ENCODE measurements at regions not wholly inside any gene's neighbourhood (a gene's known extent, or its start where the extent isn't known, plus 50 kb on each side); places are given as distances from the start of the nearest gene placed in this dataset.

GRCh38 chr2:129737660-129738527 lies 241.6 kb upstream of the RAB6C start:
- DNase-seq (ENCODE audit: low spot score) = no peak

- no peak for DNase-seq (ENCODE audit: low spot score)
Observed at GRCh38 chr2:129738799-129739198, 240.7 kb upstream of the RAB6C start.

- no peak for DNase-seq (ENCODE audit: low spot score)
Observed at GRCh38 chr2:129740504-129740903, 239.0 kb upstream of the RAB6C start.

- DNase-seq (ENCODE audit: low spot score) = no peak
Observed at GRCh38 chr2:129741165-129741564, 238.3 kb upstream of the RAB6C start.

GRCh38 chr2:129741623-129742022 lies 237.8 kb upstream of the RAB6C start:
- DNase-seq (ENCODE audit: low spot score) = no peak

- DNase-seq (ENCODE audit: low spot score) = no peak
Observed at GRCh38 chr2:129742415-129743180, 236.9 kb upstream of the RAB6C start.

- DNase-seq (ENCODE audit: low spot score) = no peak
Observed at GRCh38 chr2:129744141-129744540, 235.3 kb upstream of the RAB6C start.

- DNase-seq (ENCODE audit: low spot score) = no peak
Observed at GRCh38 chr2:129744649-129745048, 234.8 kb upstream of the RAB6C start.

- no peak for DNase-seq (ENCODE audit: low spot score)
Observed at GRCh38 chr2:129747500-129748125, 231.9 kb upstream of the RAB6C start.

GRCh38 chr2:129748250-129748649 lies 231.2 kb upstream of the RAB6C start:
- DNase-seq (ENCODE audit: low spot score) = no peak

- no peak for DNase-seq (ENCODE audit: low spot score)
Observed at GRCh38 chr2:129748653-129749052, 230.8 kb upstream of the RAB6C start.

GRCh38 chr2:129751409-129751808 lies 228.1 kb upstream of the RAB6C start:
- DNase-seq (ENCODE audit: low spot score) = no peak

- DNase-seq (ENCODE audit: low spot score) = no peak
Observed at GRCh38 chr2:129752176-129752575, 227.3 kb upstream of the RAB6C start.

GRCh38 chr2:129752686-129753085 lies 226.8 kb upstream of the RAB6C start:
- DNase-seq (ENCODE audit: low spot score) = no peak

GRCh38 chr2:129753261-129753660 lies 226.2 kb upstream of the RAB6C start:
- no peak for DNase-seq (ENCODE audit: low spot score)

GRCh38 chr2:129754421-129754820 lies 225.0 kb upstream of the RAB6C start:
- DNase-seq (ENCODE audit: low spot score) = no peak

- no peak for DNase-seq (ENCODE audit: low spot score)
Observed at GRCh38 chr2:129754831-129755230, 224.6 kb upstream of the RAB6C start.

- DNase-seq (ENCODE audit: low spot score) = no peak
Observed at GRCh38 chr2:129755786-129756185, 223.7 kb upstream of the RAB6C start.

- DNase-seq (ENCODE audit: low spot score) = no peak
Observed at GRCh38 chr2:129756276-129756675, 223.2 kb upstream of the RAB6C start.

GRCh38 chr2:129757366-129757914 lies 222.0 kb upstream of the RAB6C start:
- DNase-seq (ENCODE audit: low spot score) = no peak

- DNase-seq (ENCODE audit: low spot score) = no peak
Observed at GRCh38 chr2:129757915-129758783, 221.3 kb upstream of the RAB6C start.
